ENCODE measurements at regions not wholly inside any gene's neighbourhood (a gene's known extent, or its start where the extent isn't known, plus 50 kb on each side); places are given as distances from the start of the nearest gene placed in this dataset.

DNA sequence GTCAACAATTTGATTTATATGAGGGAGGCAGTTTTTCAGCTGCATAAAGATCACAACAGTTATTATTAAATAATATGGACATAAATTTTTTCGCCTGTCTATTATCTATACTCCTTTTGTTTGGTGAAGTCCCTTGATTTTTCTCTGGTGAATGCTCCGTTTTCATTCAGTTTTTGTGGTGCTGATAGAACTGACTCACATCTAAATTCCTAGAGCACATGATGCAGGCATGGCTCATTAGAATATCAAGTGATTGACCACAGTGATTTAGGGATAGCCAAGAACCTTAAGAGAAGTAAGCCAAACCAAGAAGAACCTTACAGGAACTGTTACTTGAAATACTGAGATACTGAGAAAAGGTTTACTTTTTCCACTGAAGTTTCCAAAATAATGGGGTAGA lies 208.9 kb downstream of the PRR20E start:
- Histone ChIP-seq H3K36me3 (no peaks in the 10 kb centered on the region), H3K4me3 (no peak overlapping the region), H3K4me1 (no peaks in the 10 kb centered on the region), H3K27me3 (no peaks in the 10 kb centered on the region), H3K27ac (no peak overlapping the region), H3K9me3 (no peaks in the 10 kb centered on the region)
- TF ChIP-seq CTCF (IDR thresholded peaks at IDR 0.05), result no peak
- intact Hi-C loops (cut with DNase I), result no loop called here
- no peak for ATAC-seq
- no peak for DNase-seq

GRCh38 chr13:57408312-57408711 lies 223.2 kb upstream of the PCDH17 start:
- no peak overlapping the region for H3K27ac ChIP-seq
- H3K27me3 ChIP-seq, result no peaks in the 10 kb centered on the region
- no peaks in the 10 kb centered on the region for H3K36me3 ChIP-seq
- intact Hi-C loops (cut with DNase I), result no loop called here
- H3K4me1 ChIP-seq, result no peaks in the 10 kb centered on the region
- ATAC-seq (no peak), DNase-seq (no peak)
- H3K9me3 ChIP-seq, result peaks cover 0 to 11% of the 10 kb centered on the region in 2 donors
- TF ChIP-seq CTCF (IDR thresholded peaks at IDR 0.05), result no peak
- no peak overlapping the region for H3K4me3 ChIP-seq

DNA sequence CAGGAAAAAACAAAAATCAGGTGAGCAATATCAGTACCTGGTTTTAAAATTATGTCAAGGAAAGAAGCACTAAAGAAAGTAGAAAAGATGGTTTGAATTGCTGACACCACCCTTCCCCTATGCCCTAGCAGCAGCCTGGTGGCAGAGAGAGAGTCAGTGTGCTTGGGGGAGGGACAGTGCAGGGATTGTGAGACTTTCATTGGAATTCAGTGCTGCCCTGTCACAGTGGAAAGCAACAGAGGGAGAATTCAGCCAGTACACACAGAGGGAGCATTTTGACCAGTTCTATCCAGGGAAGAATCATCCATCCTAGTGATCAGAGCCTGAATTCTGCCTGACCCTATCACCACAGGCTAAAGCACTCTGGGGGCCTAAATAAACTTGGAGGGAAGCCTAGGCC lies 222.4 kb upstream of the PCDH17 start:
- intact Hi-C loops (cut with DNase I), result no loop called here
- peaks cover 0 to 11% of the 10 kb centered on the region in 2 donors for H3K9me3 ChIP-seq
- no peak overlapping the region for H3K4me3 ChIP-seq
- no peaks in the 10 kb centered on the region for H3K36me3 ChIP-seq
- no peak overlapping the region for H3K27ac ChIP-seq
- no peaks in the 10 kb centered on the region for H3K4me1 ChIP-seq
- DNase-seq (no peak), ATAC-seq (no peak)
- no peaks in the 10 kb centered on the region for H3K27me3 ChIP-seq
- no peak for TF ChIP-seq CTCF (IDR thresholded peaks at IDR 0.05)

DNA sequence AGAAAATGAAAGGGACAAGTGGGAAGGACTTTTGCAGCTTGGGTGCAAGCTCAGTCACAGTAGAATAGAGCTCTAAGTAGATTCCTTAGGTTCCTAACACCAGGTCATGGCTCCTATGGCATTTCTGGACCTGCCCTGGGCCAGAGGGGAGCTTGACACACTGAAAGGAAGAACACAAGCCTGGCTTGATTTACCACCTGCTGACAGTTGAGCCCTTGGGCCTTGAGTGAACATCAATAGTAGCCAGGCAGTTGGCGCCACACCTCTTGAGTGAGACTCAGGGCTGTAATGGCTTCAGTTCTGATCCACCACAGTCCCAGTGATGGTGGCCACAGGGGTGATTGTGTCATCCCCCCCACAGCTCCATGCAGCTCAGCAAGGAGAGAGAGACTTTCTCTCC lies 221.9 kb upstream of the PCDH17 start:
- Histone ChIP-seq H3K27me3 (no peaks in the 10 kb centered on the region), H3K4me3 (no peak overlapping the region), H3K27ac (no peak overlapping the region), H3K36me3 (no peaks in the 10 kb centered on the region), H3K4me1 (no peaks in the 10 kb centered on the region), H3K9me3 (peaks cover 0 to 11% of the 10 kb centered on the region in 2 donors)
- no peak for DNase-seq
- intact Hi-C loops (cut with DNase I), result no loop called here
- no peak for TF ChIP-seq CTCF (IDR thresholded peaks at IDR 0.05)
- no peak for ATAC-seq

GRCh38 chr13:57418067-57418677 lies 213.4 kb upstream of the PCDH17 start:
- Histone ChIP-seq H3K36me3 (no peaks in the 10 kb centered on the region), H3K27me3 (no peaks in the 10 kb centered on the region), H3K4me3 (no peak overlapping the region), H3K27ac (no peak overlapping the region), H3K9me3 (peaks cover 0 to 4% of the 10 kb centered on the region in 2 donors), H3K4me1 (no peaks in the 10 kb centered on the region)
- DNase-seq (no peak), ATAC-seq (no peak)
- intact Hi-C loops (cut with DNase I), result no loop called here
- TF ChIP-seq CTCF (IDR thresholded peaks at IDR 0.05), result no peak

Data from left lung (tissue), 4 donors.